ENCODE measurements at regions not wholly inside any gene's neighbourhood (a gene's known extent, or its start where the extent isn't known, plus 50 kb on each side); places are given as distances from the start of the nearest gene placed in this dataset.

DNA sequence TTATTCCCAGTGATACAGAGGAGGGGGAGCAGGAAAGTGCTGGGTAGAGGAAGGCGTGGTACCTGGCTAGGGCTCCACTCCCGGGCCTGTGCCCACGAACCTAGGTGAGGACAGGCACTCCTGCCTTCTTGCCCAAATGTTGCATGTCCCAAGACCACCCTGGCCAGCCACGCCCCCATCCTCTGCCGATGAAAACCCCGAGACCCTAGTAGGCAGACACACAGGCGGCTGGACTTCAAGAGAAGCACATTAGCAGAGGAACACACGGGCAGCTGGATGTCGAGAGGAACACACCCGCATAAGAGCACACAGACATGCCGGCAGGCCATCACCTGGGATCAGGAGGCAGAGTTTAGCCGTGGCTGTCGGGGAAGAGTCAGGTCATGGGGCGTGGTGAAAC is 1386.5 kb upstream of the GOT2 start:
- DNase-seq (ENCODE audit: low read depth) (no peak), FAIRE-seq (no peak)
- Histone ChIP-seq H3K4me3 (ENCODE audit: low read depth, low read length) (no peak overlapping the region), H3K27me3 (ENCODE audit: control insufficient read depth, insufficient read depth, low read length) (no peaks in the 10 kb centered on the region), H3K36me3 (ENCODE audit: control insufficient read depth, insufficient read depth, low read length) (no peaks in the 10 kb centered on the region)
- TF ChIP-seq CTCF (IDR thresholded peaks at IDR 0.05; ENCODE audit: insufficient read depth, low read length, severe bottlenecking), result no peak

- Histone ChIP-seq H3K4me3 (ENCODE audit: low read depth, low read length) (no peak overlapping the region), H3K27me3 (ENCODE audit: control insufficient read depth, insufficient read depth, low read length) (no peaks in the 10 kb centered on the region), H3K36me3 (ENCODE audit: control insufficient read depth, insufficient read depth, low read length) (no peaks in the 10 kb centered on the region)
- DNase-seq (ENCODE audit: low read depth), result no peak
- FAIRE-seq, result no peak
- no peak for TF ChIP-seq CTCF (IDR thresholded peaks at IDR 0.05; ENCODE audit: insufficient read depth, low read length, severe bottlenecking)
Observed at GRCh38 chr16:60110531-60110930, 1376.4 kb upstream of the GOT2 start.

DNA sequence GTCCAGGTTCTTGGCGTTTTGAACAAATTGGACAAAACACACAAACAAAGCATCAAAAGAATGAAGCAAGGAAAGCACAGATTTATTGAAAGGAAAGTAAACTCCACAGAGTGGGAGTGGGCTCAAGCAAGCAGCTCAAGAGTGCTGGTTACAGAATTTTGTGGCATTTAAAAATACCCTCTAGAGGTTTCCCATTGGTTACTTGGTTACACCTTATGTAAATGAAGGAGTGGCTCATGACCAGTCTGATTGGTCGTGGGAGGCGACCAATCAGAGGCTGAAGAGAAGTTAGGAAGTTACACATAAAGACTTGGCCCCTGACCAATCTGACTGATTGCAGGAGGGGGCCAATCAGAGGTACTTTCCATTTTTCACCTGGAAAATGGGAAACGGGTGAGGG is 1373.8 kb upstream of the GOT2 start:
- DNase-seq (ENCODE audit: low read depth) (no peak), FAIRE-seq (no peak)
- no peak for TF ChIP-seq CTCF (IDR thresholded peaks at IDR 0.05; ENCODE audit: insufficient read depth, low read length, severe bottlenecking)
- no peaks in the 10 kb centered on the region for H3K27me3 ChIP-seq (ENCODE audit: control insufficient read depth, insufficient read depth, low read length)
- H3K36me3 ChIP-seq (ENCODE audit: control insufficient read depth, insufficient read depth, low read length), result no peaks in the 10 kb centered on the region
- no peak overlapping the region for H3K4me3 ChIP-seq (ENCODE audit: low read depth, low read length)

DNA sequence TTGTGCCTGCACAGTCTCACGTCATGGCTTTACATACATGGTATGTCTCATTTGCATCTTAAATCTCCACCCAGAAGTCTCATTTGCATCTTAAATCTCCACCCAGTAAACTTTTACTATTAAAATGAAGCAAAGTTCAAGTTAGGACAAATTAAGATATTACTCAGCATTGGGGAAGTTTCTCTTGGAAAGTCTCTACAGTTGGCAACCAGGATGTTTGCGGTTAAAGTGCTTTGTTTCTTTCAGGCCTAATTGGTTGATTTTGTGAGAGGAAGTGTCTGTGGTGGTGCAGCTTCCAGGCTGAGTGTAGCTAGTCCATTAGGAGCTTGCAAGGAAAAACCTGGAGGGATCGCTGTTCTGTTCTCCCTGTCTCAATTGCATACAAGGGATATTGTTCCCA is 1373.3 kb upstream of the GOT2 start:
- FAIRE-seq (no peak), DNase-seq (ENCODE audit: low read depth) (no peak)
- Histone ChIP-seq H3K36me3 (ENCODE audit: control insufficient read depth, insufficient read depth, low read length) (no peaks in the 10 kb centered on the region), H3K27me3 (ENCODE audit: control insufficient read depth, insufficient read depth, low read length) (no peaks in the 10 kb centered on the region), H3K4me3 (ENCODE audit: low read depth, low read length) (no peak overlapping the region)
- no peak for TF ChIP-seq CTCF (IDR thresholded peaks at IDR 0.05; ENCODE audit: insufficient read depth, low read length, severe bottlenecking)

- no peak for FAIRE-seq
- Histone ChIP-seq H3K36me3 (ENCODE audit: control insufficient read depth, insufficient read depth, low read length) (no peaks in the 10 kb centered on the region), H3K4me3 (ENCODE audit: low read depth, low read length) (no peak overlapping the region), H3K27me3 (ENCODE audit: control insufficient read depth, insufficient read depth, low read length) (no peaks in the 10 kb centered on the region)
- no peak for DNase-seq (ENCODE audit: low read depth)
- no peak for TF ChIP-seq CTCF (IDR thresholded peaks at IDR 0.05; ENCODE audit: insufficient read depth, low read length, severe bottlenecking)
Observed at GRCh38 chr16:60100371-60100770, 1366.3 kb upstream of the GOT2 start.

DNA sequence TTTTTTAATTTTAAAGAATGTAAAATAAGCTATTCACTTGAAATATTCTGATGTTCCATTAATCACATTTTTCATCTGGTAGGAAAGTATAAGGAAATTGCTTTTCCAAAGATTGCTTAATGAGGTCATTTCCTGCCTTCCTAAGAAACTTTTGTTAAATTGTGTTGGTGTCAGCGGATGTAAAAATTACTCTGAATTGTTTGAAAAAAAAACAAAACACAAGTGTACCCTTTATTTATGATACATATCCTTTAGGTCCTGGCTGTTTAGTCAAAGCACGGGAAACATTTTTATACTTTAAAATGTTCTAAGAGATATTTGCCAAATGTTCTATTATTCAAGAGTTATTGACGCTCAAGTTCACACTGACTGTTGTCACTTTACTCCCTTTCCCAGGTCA is 1357.4 kb upstream of the GOT2 start:
- Histone ChIP-seq H3K4me3 (ENCODE audit: low read depth, low read length) (no peak overlapping the region), H3K27me3 (ENCODE audit: control insufficient read depth, insufficient read depth, low read length) (no peaks in the 10 kb centered on the region), H3K36me3 (ENCODE audit: control insufficient read depth, insufficient read depth, low read length) (no peaks in the 10 kb centered on the region)
- DNase-seq (ENCODE audit: low read depth), result no peak
- no peak for FAIRE-seq
- no peak for TF ChIP-seq CTCF (IDR thresholded peaks at IDR 0.05; ENCODE audit: insufficient read depth, low read length, severe bottlenecking)

Measured in bronchial epithelial cell (primary cell).